ENCODE measurements at regions not wholly inside any gene's neighbourhood (a gene's known extent, or its start where the extent isn't known, plus 50 kb on each side); places are given as distances from the start of the nearest gene placed in this dataset.
A peak's percentile ranks its signal among the peaks of the same experiment; 100 is the strongest.
"Not testable (repeated sequence)": the region's sequence is repeated elsewhere in the genome, so short reads cannot be mapped to it uniquely, and the experiment has no call there.

GRCh38 chr6:84350397-84350796, 123.0 kb upstream of the CEP162 start:
- DNase-seq (ENCODE audit: low read depth) = no peak

- no peak for DNase-seq (ENCODE audit: low read depth)
Measured at GRCh38 chr6:84349542-84349941, 122.1 kb upstream of the CEP162 start.

GRCh38 chr6:84348801-84349200, 121.4 kb upstream of the CEP162 start:
- no peak for DNase-seq (ENCODE audit: low read depth)

- no peak for DNase-seq (ENCODE audit: low read depth)
Measured at GRCh38 chr6:84346372-84346771, 118.9 kb upstream of the CEP162 start.

GRCh38 chr6:84344005-84344404, 116.6 kb upstream of the CEP162 start:
- peak; percentile 1 for DNase-seq (ENCODE audit: low read depth)

GRCh38 chr6:84340422-84340821, 113.0 kb upstream of the CEP162 start:
- no peak for DNase-seq (ENCODE audit: low read depth)

- DNase-seq (ENCODE audit: low read depth) = no peak
Measured at GRCh38 chr6:84333842-84334241, 106.4 kb upstream of the CEP162 start.

GRCh38 chr6:84332139-84333034, 104.9 kb upstream of the CEP162 start:
- DNase-seq (ENCODE audit: low read depth) = no peak

- no peak for DNase-seq (ENCODE audit: low read depth)
Measured at GRCh38 chr6:84330325-84330724, 102.9 kb upstream of the CEP162 start.

GRCh38 chr6:84329516-84329915, 102.1 kb upstream of the CEP162 start:
- no peak for DNase-seq (ENCODE audit: low read depth)

- DNase-seq (ENCODE audit: low read depth) = no peak
Measured at GRCh38 chr6:84329077-84329476, 101.6 kb upstream of the CEP162 start.

GRCh38 chr6:84317463-84317862, 90.0 kb upstream of the CEP162 start:
- DNase-seq (ENCODE audit: low read depth) = no peak

- no peak for DNase-seq (ENCODE audit: low read depth)
Measured at GRCh38 chr6:84314377-84314898, 87.0 kb upstream of the CEP162 start.

- no peak for DNase-seq (ENCODE audit: low read depth)
Measured at GRCh38 chr6:84309336-84309735, 81.9 kb upstream of the CEP162 start.

GRCh38 chr6:84304881-84305280, 77.4 kb upstream of the CEP162 start:
- DNase-seq (ENCODE audit: low read depth) = no peak

- DNase-seq (ENCODE audit: low read depth) = not testable (repeated sequence)
Measured at GRCh38 chr6:84291033-84291432, 63.6 kb upstream of the CEP162 start.

GRCh38 chr6:84284428-84285049, 57.1 kb upstream of the CEP162 start:
- no peak for DNase-seq (ENCODE audit: low read depth)

GRCh38 chr6:84282550-84282949, 55.1 kb upstream of the CEP162 start:
- no peak for DNase-seq (ENCODE audit: low read depth)

GRCh38 chr6:84280639-84281038, 53.2 kb upstream of the CEP162 start:
- DNase-seq (ENCODE audit: low read depth) = no peak

GRCh38 chr6:84280030-84280429, 52.6 kb upstream of the CEP162 start:
- DNase-seq (ENCODE audit: low read depth) = no peak

GRCh38 chr6:84278321-84278998, 51.0 kb upstream of the CEP162 start:
- no peak for DNase-seq (ENCODE audit: low read depth)

Data from CMK (cell line).